GM11168 (cell line): ENCODE measurements at regions not wholly inside any gene's neighbourhood (a gene's known extent, or its start where the extent isn't known, plus 50 kb on each side); places are given as distances from the start of the nearest gene placed in this dataset.

Experiments
- in situ Hi-C: fragments of 300-500 bp; cut with MboI; formaldehyde crosslinking; loops from one replicate; pipeline ENCODE4 v1.12.0; 2022; ENCODE audit warnings: low sequenced_read_pairs; ENCODE audit not compliant: unreplicated experiment

GRCh38 chr4:108567831-108568230 lies 52.5 kb upstream of the RPL34 start:
- in situ Hi-C loops: no loop called here

- in situ Hi-C loops: no loop called here
These were observed 59.3 kb upstream of the RPL34 start for GRCh38 chr4:108561116-108561515.

- in situ Hi-C loops: no loop called here
These were observed 59.8 kb upstream of the RPL34 start for GRCh38 chr4:108560616-108561015.

GRCh38 chr4:108559911-108560310 lies 60.5 kb upstream of the RPL34 start:
- in situ Hi-C loops: no loop called here

GRCh38 chr4:108559068-108559793 lies 61.1 kb upstream of the RPL34 start:
- in situ Hi-C loops: no loop called here

- in situ Hi-C loops: no loop called here
These were observed 63.7 kb upstream of the RPL34 start for GRCh38 chr4:108556588-108557200.

- in situ Hi-C loops: no loop called here
These were observed 64.2 kb upstream of the RPL34 start for GRCh38 chr4:108556166-108556565.

- in situ Hi-C loops: no loop called here
These were observed 64.7 kb upstream of the RPL34 start for GRCh38 chr4:108555701-108556100.

- in situ Hi-C loops: no loop called here
These were observed 72.7 kb upstream of the RPL34 start for GRCh38 chr4:108547682-108548081.

- in situ Hi-C loops: no loop called here
These were observed 73.6 kb upstream of the RPL34 start for GRCh38 chr4:108546728-108547127.

- in situ Hi-C loops: no loop called here
These were observed 75.9 kb upstream of the RPL34 start for GRCh38 chr4:108544481-108544880.

- in situ Hi-C loops: no loop called here
These were observed 76.9 kb upstream of the RPL34 start for GRCh38 chr4:108543359-108543968.

- in situ Hi-C loops: no loop called here
These were observed 79.8 kb upstream of the RPL34 start for GRCh38 chr4:108540536-108540935.

- in situ Hi-C loops: no loop called here
These were observed 83.8 kb upstream of the RPL34 start for GRCh38 chr4:108536577-108536976.

- in situ Hi-C loops: no loop called here
These were observed 84.6 kb upstream of the RPL34 start for GRCh38 chr4:108535757-108536156.

GRCh38 chr4:108533876-108534275 lies 86.5 kb upstream of the RPL34 start:
- in situ Hi-C loops: no loop called here

GRCh38 chr4:108533245-108533844 lies 87.0 kb upstream of the RPL34 start:
- in situ Hi-C loops: no loop called here

- in situ Hi-C loops: no loop called here
These were observed 87.6 kb upstream of the RPL34 start for GRCh38 chr4:108532738-108533137.

- in situ Hi-C loops: no loop called here
These were observed 88.2 kb upstream of the RPL34 start for GRCh38 chr4:108532187-108532586.

GRCh38 chr4:108531461-108531860 lies 88.9 kb upstream of the RPL34 start:
- in situ Hi-C loops: no loop called here
